Activated CD4-positive, alpha-beta T cell treated with anti-CD3 and anti-CD28 coated beads for 48 hours (primary cell): ENCODE measurements at regions not wholly inside any gene's neighbourhood (a gene's known extent, or its start where the extent isn't known, plus 50 kb on each side); places are given as distances from the start of the nearest gene placed in this dataset.
"Not testable (repeated sequence)": the region's sequence is repeated elsewhere in the genome, so short reads cannot be mapped to it uniquely, and the experiment has no call there.

Experiments used
- DNase-seq: peaks from one replicate; pipeline ENCODE4 v3.0.0-alpha.2; 2020

GRCh38 chr10:121311812-121312443 lies 286.3 kb downstream of the FGFR2 start:
- DNase-seq: no peak

GRCh38 chr10:121312587-121312986 lies 285.7 kb downstream of the FGFR2 start:
- no peak for DNase-seq

- no peak for DNase-seq
Observed at GRCh38 chr10:121313119-121313875, 284.9 kb downstream of the FGFR2 start.

GRCh38 chr10:121316432-121316831 lies 281.8 kb downstream of the FGFR2 start:
- no peak for DNase-seq

- DNase-seq: no peak
Observed at GRCh38 chr10:121317374-121317773, 280.9 kb downstream of the FGFR2 start.

GRCh38 chr10:121322046-121322445 lies 276.2 kb downstream of the FGFR2 start:
- no peak for DNase-seq

- DNase-seq: no peak
Observed at GRCh38 chr10:121322776-121323175, 275.5 kb downstream of the FGFR2 start.

GRCh38 chr10:121323443-121323842 lies 274.8 kb downstream of the FGFR2 start:
- no peak for DNase-seq

GRCh38 chr10:121324678-121325213 lies 273.5 kb downstream of the FGFR2 start:
- no peak for DNase-seq

GRCh38 chr10:121325490-121326231 lies 272.6 kb downstream of the FGFR2 start:
- no peak for DNase-seq

- DNase-seq: no peak
Observed at GRCh38 chr10:121326905-121327304, 271.3 kb downstream of the FGFR2 start.

GRCh38 chr10:121327727-121328126 lies 270.5 kb downstream of the FGFR2 start:
- DNase-seq: no peak

- not testable (repeated sequence) for DNase-seq
Observed at GRCh38 chr10:121329631-121330030, 268.6 kb downstream of the FGFR2 start.

- DNase-seq: no peak
Observed at GRCh38 chr10:121330563-121330962, 267.7 kb downstream of the FGFR2 start.

- no peak for DNase-seq
Observed at GRCh38 chr10:121332353-121332752, 265.9 kb downstream of the FGFR2 start.

- no peak for DNase-seq
Observed at GRCh38 chr10:121332829-121333765, 265.1 kb downstream of the FGFR2 start.

- no peak for DNase-seq
Observed at GRCh38 chr10:121335386-121335925, 262.8 kb downstream of the FGFR2 start.

GRCh38 chr10:121337427-121337826 lies 260.8 kb downstream of the FGFR2 start:
- no peak for DNase-seq

- no peak for DNase-seq
Observed at GRCh38 chr10:121338206-121338980, 259.9 kb downstream of the FGFR2 start.

- DNase-seq: no peak
Observed at GRCh38 chr10:121339114-121339513, 259.1 kb downstream of the FGFR2 start.

- DNase-seq: no peak
Observed at GRCh38 chr10:121340271-121340831, 257.9 kb downstream of the FGFR2 start.
